ENCODE measurements at regions not wholly inside any gene's neighbourhood (a gene's known extent, or its start where the extent isn't known, plus 50 kb on each side); places are given as distances from the start of the nearest gene placed in this dataset.

GRCh38 chr12:87310126-87310525 lies 719.1 kb downstream of the C12orf50 start:
- Histone ChIP-seq H3K27me3 (no peaks in the 10 kb centered on the region), H3K9me3 (no peaks in the 10 kb centered on the region), H3K27ac (no peak overlapping the region), H3K4me1 (no peaks in the 10 kb centered on the region), H3K4me3 (no peak overlapping the region), H3K36me3 (no peaks in the 10 kb centered on the region)
- 55 to 62% methylated on average over 1 of the region's 1 CpG for WGBS, 2 donors
- TF ChIP-seq POLR2A (IDR thresholded peaks at IDR 0.05) (no peak), EP300 (IDR thresholded peaks at IDR 0.05) (no peak), CTCF (IDR thresholded peaks at IDR 0.05) (no peak), POLR2AphosphoS5 (IDR thresholded peaks at IDR 0.05) (no peak)
- ATAC-seq (ENCODE audit: low FRiP score in 2 of 2): no peak
- no peak for DNase-seq

- H3K4me1 ChIP-seq: no peaks in the 10 kb centered on the region
- H3K36me3 ChIP-seq: no peaks in the 10 kb centered on the region
- H3K4me3 ChIP-seq: no peak overlapping the region
- ATAC-seq (ENCODE audit: low FRiP score in 2 of 2): no peak
- H3K27ac ChIP-seq: no peak overlapping the region
- no peaks in the 10 kb centered on the region for H3K27me3 ChIP-seq
- H3K9me3 ChIP-seq: no peaks in the 10 kb centered on the region
- TF ChIP-seq EP300 (IDR thresholded peaks at IDR 0.05) (no peak), POLR2AphosphoS5 (IDR thresholded peaks at IDR 0.05) (no peak), CTCF (IDR thresholded peaks at IDR 0.05) (no peak), POLR2A (IDR thresholded peaks at IDR 0.05) (no peak)
- DNase-seq: no peak
Observed at GRCh38 chr12:87305481-87305880, 723.7 kb downstream of the C12orf50 start.

- 44 to 70% methylated on average over 2 of the region's 2 CpGs for WGBS, 2 donors
- Histone ChIP-seq H3K4me3 (no peak overlapping the region), H3K36me3 (no peaks in the 10 kb centered on the region), H3K4me1 (no peaks in the 10 kb centered on the region), H3K27ac (no peak overlapping the region), H3K9me3 (no peaks in the 10 kb centered on the region), H3K27me3 (no peaks in the 10 kb centered on the region)
- no peak for DNase-seq
- ATAC-seq (ENCODE audit: low FRiP score in 2 of 2): no peak
- TF ChIP-seq POLR2A (IDR thresholded peaks at IDR 0.05): no peak
Observed at GRCh38 chr12:87304406-87304805, 724.8 kb downstream of the C12orf50 start.

- no peaks in the 10 kb centered on the region for H3K36me3 ChIP-seq
- WGBS, 2 donors: 75 to 76% methylated on average over 1 of the region's 1 CpG
- DNase-seq (no peak), ATAC-seq (ENCODE audit: low FRiP score in 2 of 2) (no peak)
- H3K4me3 ChIP-seq: no peak overlapping the region
- TF ChIP-seq CTCF (IDR thresholded peaks at IDR 0.05): no peak
- no peak for TF ChIP-seq POLR2AphosphoS5 (IDR thresholded peaks at IDR 0.05)
- no peak for TF ChIP-seq POLR2A (IDR thresholded peaks at IDR 0.05)
- TF ChIP-seq EP300 (IDR thresholded peaks at IDR 0.05): no peak
- no peak overlapping the region for H3K27ac ChIP-seq
- no peaks in the 10 kb centered on the region for H3K27me3 ChIP-seq
- no peaks in the 10 kb centered on the region for H3K9me3 ChIP-seq
- no peaks in the 10 kb centered on the region for H3K4me1 ChIP-seq
Observed at GRCh38 chr12:87303396-87304012, 725.7 kb downstream of the C12orf50 start.

- Histone ChIP-seq H3K4me3 (no peak overlapping the region), H3K9me3 (no peaks in the 10 kb centered on the region), H3K4me1 (no peaks in the 10 kb centered on the region), H3K27me3 (no peaks in the 10 kb centered on the region), H3K27ac (no peak overlapping the region), H3K36me3 (no peaks in the 10 kb centered on the region)
- 85 to 90% methylated on average over 5 of the region's 5 CpGs for WGBS, 2 donors
- DNase-seq (no peak), ATAC-seq (ENCODE audit: low FRiP score in 2 of 2) (no peak)
- no peak for TF ChIP-seq POLR2A (IDR thresholded peaks at IDR 0.05)
- no peak for TF ChIP-seq CTCF (IDR thresholded peaks at IDR 0.05)
- no peak for TF ChIP-seq POLR2AphosphoS5 (IDR thresholded peaks at IDR 0.05)
- TF ChIP-seq EP300 (IDR thresholded peaks at IDR 0.05): no peak
Observed at GRCh38 chr12:87302126-87302745, 727.0 kb downstream of the C12orf50 start.

All from upper lobe of left lung (tissue), 6 donors.